GM21515 (cell line): ENCODE measurements at regions not wholly inside any gene's neighbourhood (a gene's known extent, or its start where the extent isn't known, plus 50 kb on each side); places are given as distances from the start of the nearest gene placed in this dataset.
"Not testable (repeated sequence)": the region's sequence is repeated elsewhere in the genome, so short reads cannot be mapped to it uniquely, and the experiment has no call there.

Source experiments
- ATAC-seq: cut with Tn5 transposase; IDR thresholded peaks from one replicate; pipeline ENCODE4 v1.9.1; 2021; ENCODE audit not compliant: unreplicated experiment

DNA sequence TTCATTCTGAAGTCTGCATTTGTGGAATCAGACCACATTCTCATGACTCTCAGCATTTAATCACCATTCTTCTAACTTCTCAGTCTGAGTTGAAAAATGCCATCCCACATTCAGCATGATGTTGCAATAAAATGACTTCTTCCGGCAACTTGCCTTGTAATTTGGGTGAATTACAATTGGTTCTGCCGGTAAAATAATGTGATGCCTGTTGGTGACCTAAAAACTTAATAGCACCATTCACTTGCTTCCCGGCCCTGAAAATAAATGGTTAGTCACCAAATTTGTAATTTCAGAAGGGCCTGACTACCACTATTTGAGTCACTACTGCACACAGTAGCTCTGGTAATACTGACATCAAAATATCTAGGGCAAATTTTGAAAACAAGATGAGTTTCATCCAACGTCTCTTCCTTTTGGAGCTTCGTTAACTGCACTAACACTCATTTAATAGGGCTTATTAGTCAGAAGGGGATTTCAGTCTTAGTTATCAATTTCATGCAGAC is 637.1 kb upstream of the CHAC2 start:
- ATAC-seq, result no peak

GRCh38 chr2:53129851-53130250 is 637.8 kb upstream of the CHAC2 start:
- ATAC-seq, result no peak

- no peak for ATAC-seq
These were observed 640.4 kb upstream of the CHAC2 start for GRCh38 chr2:53127061-53127650.

DNA sequence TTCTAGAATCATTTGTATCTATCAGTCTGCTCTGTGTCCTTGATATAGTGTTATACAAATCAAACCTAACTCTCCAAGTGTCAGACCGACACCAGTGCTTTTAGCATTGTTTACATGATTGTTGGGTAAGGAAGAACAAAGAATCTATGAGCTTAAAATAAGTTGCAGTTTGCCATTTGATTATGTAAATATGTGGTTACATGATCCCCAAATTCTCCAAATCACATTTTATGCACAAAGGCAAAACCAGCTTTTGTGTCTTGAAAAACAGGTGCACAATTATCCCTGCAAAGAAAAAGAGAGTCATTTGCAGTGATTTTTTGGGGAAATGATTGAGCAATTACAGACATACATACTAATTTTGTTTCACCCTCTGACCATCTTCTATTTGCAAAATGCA is 652.6 kb upstream of the CHAC2 start:
- no peak for ATAC-seq

GRCh38 chr2:53114582-53114981 is 653.0 kb upstream of the CHAC2 start:
- ATAC-seq, result no peak

DNA sequence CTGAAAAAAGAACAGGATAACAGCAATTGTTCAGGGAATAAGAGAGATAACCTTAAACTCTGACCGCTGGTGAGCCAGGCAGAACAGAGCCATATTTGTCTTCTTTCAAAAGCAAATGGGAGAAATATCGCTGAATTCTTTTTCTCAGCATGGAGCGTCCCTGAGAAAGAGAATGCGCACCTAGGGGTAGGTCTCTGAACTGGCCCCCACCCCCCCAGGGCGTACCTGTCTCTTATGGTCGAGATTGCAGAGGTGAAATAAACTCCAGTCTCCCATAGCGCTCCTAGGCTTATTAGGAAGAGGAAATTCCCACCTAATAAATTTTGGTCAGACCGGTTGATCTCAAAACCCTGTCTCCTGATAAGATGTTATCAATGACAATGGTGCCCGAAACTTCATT is 655.2 kb upstream of the CHAC2 start:
- ATAC-seq, result not testable (repeated sequence)

DNA sequence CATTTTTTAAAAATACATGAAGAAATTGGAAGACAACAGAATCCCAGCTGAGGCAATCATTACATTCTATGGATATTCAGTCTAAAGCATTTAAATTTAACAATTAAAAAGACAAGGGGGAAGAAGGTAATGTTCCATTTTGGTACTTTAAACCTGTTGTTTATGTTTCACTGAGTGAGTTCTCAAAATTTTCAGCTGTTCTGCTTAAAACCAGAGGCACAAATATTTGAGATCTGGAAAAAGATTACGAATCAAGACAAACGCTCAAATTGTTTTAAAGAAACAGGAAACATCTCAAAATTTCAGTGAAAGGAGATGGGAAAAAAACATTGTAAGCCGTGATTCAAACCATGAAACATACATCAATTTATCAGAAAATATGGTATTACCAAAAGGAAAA is 656.2 kb upstream of the CHAC2 start:
- no peak for ATAC-seq

- ATAC-seq, result no peak
These were observed 656.6 kb upstream of the CHAC2 start for GRCh38 chr2:53111004-53111403.

DNA sequence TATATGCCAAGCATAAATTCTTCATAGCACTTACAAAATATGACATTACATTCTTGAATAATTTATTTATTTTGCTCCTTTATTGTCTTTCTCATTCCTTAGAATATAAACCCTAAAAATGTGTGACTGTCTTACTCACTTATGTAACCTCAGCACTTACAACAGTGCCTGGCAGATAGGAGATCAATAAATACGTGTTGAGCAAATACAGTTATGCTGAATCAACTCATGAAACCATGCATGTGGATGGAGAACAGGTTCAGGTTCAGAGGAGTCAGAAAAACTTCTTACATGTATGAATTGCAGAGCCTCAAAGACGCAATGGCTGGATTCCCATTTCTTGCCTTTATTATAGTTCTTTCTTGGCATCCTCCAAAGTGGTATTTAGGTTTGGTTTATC is 659.4 kb upstream of the CHAC2 start:
- ATAC-seq, result no peak

DNA sequence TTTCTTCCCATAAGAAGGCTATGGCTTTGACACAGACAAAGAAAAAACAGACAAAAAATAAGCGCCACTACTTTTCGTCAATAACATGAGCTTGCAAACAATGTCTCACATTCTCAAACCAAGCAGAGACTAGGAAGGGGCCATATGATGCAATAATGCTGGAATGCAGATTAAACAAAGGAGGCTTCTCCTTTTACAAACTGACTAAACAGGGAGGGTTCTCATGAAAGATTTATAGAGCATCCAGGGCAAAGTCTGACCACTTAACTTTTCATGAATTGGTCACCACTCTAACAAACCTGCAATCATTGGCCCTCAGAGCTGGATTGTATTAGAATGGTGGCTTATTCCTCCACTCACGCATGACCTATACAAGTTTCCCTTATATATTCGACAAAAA is 663.3 kb upstream of the CHAC2 start:
- ATAC-seq, result no peak

DNA sequence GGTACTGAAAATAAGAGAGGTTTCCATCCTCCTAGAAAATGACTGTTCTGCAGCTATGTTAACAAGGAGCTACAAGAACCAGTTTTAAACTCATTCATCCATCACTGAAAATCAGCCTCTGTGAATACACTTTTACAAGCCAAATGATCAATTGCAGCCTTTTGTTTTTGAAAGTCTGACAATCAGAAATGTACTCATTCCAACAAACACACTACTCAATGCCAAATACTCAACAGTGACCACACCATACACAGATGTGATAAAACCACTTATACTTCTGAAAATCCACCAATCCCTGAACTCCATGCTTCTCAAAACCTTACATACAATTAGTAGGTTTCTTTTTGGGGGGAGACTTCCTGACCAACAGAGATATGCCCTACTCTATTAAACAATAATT is 663.9 kb upstream of the CHAC2 start:
- no peak for ATAC-seq

- ATAC-seq, result no peak
These were observed 668.9 kb upstream of the CHAC2 start for GRCh38 chr2:53098696-53099078.

- ATAC-seq, result no peak
These were observed 671.3 kb upstream of the CHAC2 start for GRCh38 chr2:53096351-53096750.

- no peak for ATAC-seq
These were observed 671.9 kb upstream of the CHAC2 start for GRCh38 chr2:53095664-53096063.

DNA sequence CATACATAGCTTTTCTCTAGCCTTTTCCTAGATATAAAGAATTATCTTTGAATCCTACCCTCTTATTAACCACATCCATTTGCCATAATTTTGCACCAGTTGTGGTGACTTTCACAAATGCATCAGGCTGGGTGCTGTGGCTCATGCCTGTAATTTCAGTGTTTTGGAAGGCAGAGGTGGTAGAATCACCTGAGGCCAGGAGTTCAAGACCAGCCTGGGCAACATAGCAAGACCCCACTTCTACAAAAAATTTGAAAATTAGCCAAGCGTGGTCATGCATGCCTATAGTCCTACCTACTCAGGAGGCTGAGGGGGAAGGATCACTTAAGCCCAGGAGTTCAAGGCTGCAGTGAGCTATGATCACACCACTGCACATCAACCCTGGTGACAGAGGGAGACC is 672.4 kb upstream of the CHAC2 start:
- ATAC-seq, result no peak

DNA sequence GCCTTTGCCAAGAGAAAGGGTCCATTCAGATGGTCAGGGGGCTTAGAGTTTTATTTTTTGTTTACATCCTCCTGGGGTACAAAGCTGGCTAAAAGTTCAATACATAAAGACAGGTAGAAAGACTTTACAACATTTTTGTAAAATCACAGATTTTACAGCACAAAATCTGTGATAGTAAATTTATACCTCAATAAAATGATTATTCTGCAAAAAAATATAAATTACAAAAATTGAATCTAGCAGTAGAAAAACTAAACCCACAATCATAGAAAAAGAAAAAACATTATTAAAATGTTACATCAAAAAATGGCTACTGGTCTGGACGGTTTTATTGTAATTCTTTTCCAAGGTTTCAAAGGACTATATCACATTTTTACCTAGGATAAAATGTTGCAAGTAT is 674.2 kb upstream of the CHAC2 start:
- ATAC-seq, result no peak

DNA sequence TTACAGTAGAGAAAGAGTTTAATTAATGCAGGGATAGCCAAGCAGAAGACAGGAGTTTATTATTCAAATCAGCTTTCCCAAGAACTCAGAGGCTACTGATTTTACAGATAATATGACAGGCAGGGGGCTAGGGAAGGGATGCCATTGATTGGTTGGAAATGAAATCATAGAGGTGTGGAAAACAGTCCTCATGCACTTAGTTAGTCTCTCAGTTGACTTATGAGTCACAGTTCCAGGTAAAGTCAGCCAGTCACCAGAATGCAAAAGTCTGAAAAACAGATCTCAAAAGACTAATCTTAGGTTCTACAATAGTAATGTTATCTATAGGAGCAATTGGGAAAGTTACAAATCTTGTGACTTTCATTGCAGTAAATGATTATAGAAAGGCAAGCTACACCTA is 676.4 kb upstream of the CHAC2 start:
- ATAC-seq, result no peak

GRCh38 chr2:53087874-53088461 is 679.6 kb upstream of the CHAC2 start:
- no peak for ATAC-seq

- no peak for ATAC-seq
These were observed 680.2 kb upstream of the CHAC2 start for GRCh38 chr2:53087262-53087873.

GRCh38 chr2:53077413-53077812 is 690.2 kb upstream of the CHAC2 start:
- no peak for ATAC-seq

DNA sequence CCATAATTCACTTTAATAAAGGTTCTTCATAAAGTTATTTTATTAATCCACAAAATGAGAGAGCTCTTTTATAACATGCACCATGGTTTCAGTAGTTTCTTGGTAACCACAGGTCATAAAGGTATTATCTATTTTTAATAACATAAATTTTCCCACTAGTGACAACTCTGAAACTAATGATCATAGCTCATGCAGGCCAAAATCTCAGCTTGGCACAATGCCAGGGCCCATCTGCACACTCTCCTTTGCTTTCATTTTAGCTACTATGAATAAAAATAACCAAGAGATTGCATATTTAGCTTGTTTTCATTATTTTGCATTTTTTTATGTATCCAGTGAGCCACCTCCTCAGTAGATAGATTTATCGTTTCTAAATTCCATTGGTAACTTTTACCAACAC is 691.8 kb upstream of the CHAC2 start:
- no peak for ATAC-seq

- no peak for ATAC-seq
These were observed 700.1 kb upstream of the CHAC2 start for GRCh38 chr2:53067533-53067932.

- ATAC-seq, result no peak
These were observed 700.5 kb upstream of the CHAC2 start for GRCh38 chr2:53067056-53067455.
